Osteoblast (primary cell): ENCODE measurements at regions not wholly inside any gene's neighbourhood (a gene's known extent, or its start where the extent isn't known, plus 50 kb on each side); places are given as distances from the start of the nearest gene placed in this dataset.

ENCODE experiments used
- DNase-seq: peaks from one replicate; pipeline ENCODE4 v3.0.0; 2011; ENCODE audit warnings: low spot score, mixed read lengths; ENCODE audit not compliant: insufficient read length; ENCODE audit errors: missing footprints
- H2AFZ ChIP-seq: 2 replicates; pipeline ENCODE4 v1.6.0; 2011; ENCODE audit warnings: mild to moderate bottlenecking, low read length
- H3K27ac ChIP-seq: 2 replicates; pipeline ENCODE4 v1.5.1; 2011; ENCODE audit warnings: mild to moderate bottlenecking, low read depth, low read length, moderate library complexity
- H3K27me3 ChIP-seq: 2 replicates; pipeline ENCODE4 v1.6.0; 2012; ENCODE audit warnings: mild to moderate bottlenecking, control low read depth, inconsistent platforms, low read length, moderate library complexity; ENCODE audit not compliant: insufficient read depth
- H3K36me3 ChIP-seq: 2 replicates; pipeline ENCODE4 v1.5.1; 2011; ENCODE audit warnings: mild to moderate bottlenecking, low read length, control low read depth, moderate library complexity; ENCODE audit not compliant: insufficient read depth
- H3K4me1 ChIP-seq: 2 replicates; pipeline ENCODE4 v1.5.1; 2011; ENCODE audit warnings: mild to moderate bottlenecking, low read length, control low read depth, moderate library complexity; ENCODE audit not compliant: insufficient read depth
- H3K4me2 ChIP-seq: 2 replicates; pipeline ENCODE4 v1.6.0; 2011; ENCODE audit warnings: mild to moderate bottlenecking, low read length; ENCODE audit not compliant: insufficient read depth
- H3K4me3 ChIP-seq: fragments of 200-600 bp; sonication (generic); 3 replicates; pipeline ENCODE4 v1.5.1; 2012; ENCODE audit warnings: mild to moderate bottlenecking, low read length, inconsistent platforms; ENCODE audit not compliant: insufficient read depth
- H3K79me2 ChIP-seq: 2 replicates; pipeline ENCODE4 v1.6.0; 2012; ENCODE audit warnings: mild to moderate bottlenecking, low read length, control low read depth, inconsistent platforms; ENCODE audit not compliant: insufficient read depth
- H3K9me3 ChIP-seq: 2 replicates; pipeline ENCODE4 v1.5.1; 2011; ENCODE audit warnings: low read depth, low read length, control low read depth
- H4K20me1 ChIP-seq: 2 replicates; pipeline ENCODE4 v1.6.0; 2012; ENCODE audit warnings: mild to moderate bottlenecking, low read length, control low read depth; ENCODE audit not compliant: insufficient read depth
- TF ChIP-seq, protein P1 (sequence below): IDR thresholded peaks from 2 replicates; pipeline ENCODE4 v1.5.1; 2011; ENCODE audit warnings: mild to moderate bottlenecking, low read depth, low read length, moderate library complexity; ENCODE audit errors: extremely low read depth

- Histone ChIP-seq H3K4me1 (no peaks in the 10 kb centered on the region), H3K9me3 (no peaks in the 10 kb centered on the region), H3K4me2 (no peak overlapping the region), H2AFZ (no peak overlapping the region), H3K27ac (no peak overlapping the region), H3K79me2 (no peaks in the 10 kb centered on the region), H4K20me1 (no peaks in the 10 kb centered on the region), H3K4me3 (no peak overlapping the region), H3K36me3 (no peaks in the 10 kb centered on the region), H3K27me3 (no peaks in the 10 kb centered on the region)
- DNase-seq = no peak
- TF ChIP-seq, protein P1, sequence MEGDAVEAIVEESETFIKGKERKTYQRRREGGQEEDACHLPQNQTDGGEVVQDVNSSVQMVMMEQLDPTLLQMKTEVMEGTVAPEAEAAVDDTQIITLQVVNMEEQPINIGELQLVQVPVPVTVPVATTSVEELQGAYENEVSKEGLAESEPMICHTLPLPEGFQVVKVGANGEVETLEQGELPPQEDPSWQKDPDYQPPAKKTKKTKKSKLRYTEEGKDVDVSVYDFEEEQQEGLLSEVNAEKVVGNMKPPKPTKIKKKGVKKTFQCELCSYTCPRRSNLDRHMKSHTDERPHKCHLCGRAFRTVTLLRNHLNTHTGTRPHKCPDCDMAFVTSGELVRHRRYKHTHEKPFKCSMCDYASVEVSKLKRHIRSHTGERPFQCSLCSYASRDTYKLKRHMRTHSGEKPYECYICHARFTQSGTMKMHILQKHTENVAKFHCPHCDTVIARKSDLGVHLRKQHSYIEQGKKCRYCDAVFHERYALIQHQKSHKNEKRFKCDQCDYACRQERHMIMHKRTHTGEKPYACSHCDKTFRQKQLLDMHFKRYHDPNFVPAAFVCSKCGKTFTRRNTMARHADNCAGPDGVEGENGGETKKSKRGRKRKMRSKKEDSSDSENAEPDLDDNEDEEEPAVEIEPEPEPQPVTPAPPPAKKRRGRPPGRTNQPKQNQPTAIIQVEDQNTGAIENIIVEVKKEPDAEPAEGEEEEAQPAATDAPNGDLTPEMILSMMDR = no peak
Observed at GRCh38 chr1:81554534-81554933, 246.2 kb upstream of the ADGRL2 start.

DNA sequence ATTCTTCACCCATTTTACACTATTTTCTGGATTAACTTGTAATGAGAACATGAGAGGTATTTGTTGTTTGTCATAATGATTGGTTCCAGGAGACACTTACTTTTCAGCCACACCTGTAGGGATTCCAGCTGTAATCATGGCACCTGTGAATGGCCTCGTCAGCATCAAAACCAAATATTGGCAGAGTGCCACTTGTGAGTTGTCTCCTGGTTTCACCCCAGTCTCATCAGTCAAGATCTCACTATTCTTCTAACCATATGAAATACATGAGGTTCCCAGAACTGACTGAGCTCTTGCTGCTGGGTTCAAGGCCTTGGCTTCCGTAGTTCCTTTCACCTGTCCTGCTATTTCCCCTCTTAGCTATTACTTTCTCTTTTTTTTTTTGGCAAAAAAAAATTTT, 246.6 kb upstream of the ADGRL2 start:
- Histone ChIP-seq H3K4me2 (no peak overlapping the region), H3K36me3 (no peaks in the 10 kb centered on the region), H3K9me3 (no peaks in the 10 kb centered on the region), H3K79me2 (no peaks in the 10 kb centered on the region), H3K4me1 (no peaks in the 10 kb centered on the region), H2AFZ (no peak overlapping the region), H3K4me3 (no peak overlapping the region), H3K27ac (no peak overlapping the region), H4K20me1 (no peaks in the 10 kb centered on the region), H3K27me3 (no peaks in the 10 kb centered on the region)
- no peak for DNase-seq
- TF ChIP-seq, protein P1 = no peak

- Histone ChIP-seq H3K79me2 (no peaks in the 10 kb centered on the region), H3K4me2 (no peak overlapping the region), H2AFZ (no peak overlapping the region), H3K9me3 (no peaks in the 10 kb centered on the region), H3K4me3 (no peak overlapping the region), H3K27ac (no peak overlapping the region), H3K36me3 (no peaks in the 10 kb centered on the region), H3K27me3 (no peaks in the 10 kb centered on the region), H4K20me1 (no peaks in the 10 kb centered on the region), H3K4me1 (no peaks in the 10 kb centered on the region)
- no peak for DNase-seq
- TF ChIP-seq, protein P1 = no peak
Observed at GRCh38 chr1:81553503-81553902, 247.2 kb upstream of the ADGRL2 start.

DNA sequence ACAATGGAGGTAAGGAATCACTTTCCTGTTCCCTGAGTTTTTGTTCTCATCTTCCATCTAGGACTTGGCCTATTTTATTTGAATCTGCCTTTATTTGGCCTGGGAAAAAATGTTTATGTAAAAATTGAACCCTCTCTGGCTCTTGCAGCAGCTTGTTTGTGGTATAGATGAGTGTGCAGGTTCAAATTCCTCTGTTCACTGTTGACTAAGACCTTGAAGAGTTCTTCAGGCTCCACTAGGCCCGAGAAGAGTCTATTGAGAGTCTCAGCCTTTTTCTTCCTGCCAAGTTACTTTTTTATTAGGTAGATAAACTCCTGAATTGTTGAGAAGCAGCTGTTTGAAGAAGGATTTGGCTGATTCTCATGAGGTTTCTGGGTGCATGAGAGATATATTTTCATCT, 248.8 kb upstream of the ADGRL2 start:
- H3K4me3 ChIP-seq = no peak overlapping the region
- no peak overlapping the region for H3K4me2 ChIP-seq
- TF ChIP-seq, protein P1 = no peak
- H3K27me3 ChIP-seq = no peaks in the 10 kb centered on the region
- no peak overlapping the region for H3K27ac ChIP-seq
- H3K9me3 ChIP-seq = no peaks in the 10 kb centered on the region
- no peaks in the 10 kb centered on the region for H4K20me1 ChIP-seq
- no peaks in the 10 kb centered on the region for H3K79me2 ChIP-seq
- DNase-seq = no peak
- H2AFZ ChIP-seq = peak overlapping the region; percentile 48
- H3K36me3 ChIP-seq = no peaks in the 10 kb centered on the region
- no peaks in the 10 kb centered on the region for H3K4me1 ChIP-seq
